Activated CD8-positive, alpha-beta T cell treated with anti-CD3 and anti-CD28 coated beads, Interleukin-2, amount 10 ng/mL, durations not matched to agents 7 days and 5 days (primary cell): ENCODE measurements at regions not wholly inside any gene's neighbourhood (a gene's known extent, or its start where the extent isn't known, plus 50 kb on each side); places are given as distances from the start of the nearest gene placed in this dataset.

Experiments used
- ATAC-seq: fragments of 150-1000 bp; cut with Tn5 transposase; one replicate; pipeline ENCODE4 v1.10.0; 2021; ENCODE audit warnings: moderate library complexity
- CTCF ChIA-PET: fragments of 350-600 bp; sonication (Branson Sonifier 250); formaldehyde crosslinking; loops from one replicate; lab custom pipeline; 2021; ENCODE audit warnings: antibody characterized with exemption; lab: Charles Lee
- POLR2A ChIA-PET: fragments of 350-600 bp; sonication (Branson Sonifier 250); formaldehyde crosslinking; loops from one replicate; lab custom pipeline; 2021; ENCODE audit warnings: antibody characterized with exemption; lab: Charles Lee
- DNase-seq: peaks from one replicate; pipeline ENCODE4 v3.0.0-alpha.2; 2020
- H3K27ac Mint-ChIP-seq: one replicate; pipeline ENCODE4 v1.8.0; 2021; ENCODE audit warnings: mild to moderate bottlenecking, mixed read lengths
- H3K27me3 Mint-ChIP-seq: one replicate; pipeline ENCODE4 v1.8.0; 2021; ENCODE audit warnings: low read depth, mixed read lengths
- H3K36me3 Mint-ChIP-seq: one replicate; pipeline ENCODE4 v1.8.0; 2021; ENCODE audit warnings: low read depth, mixed read lengths
- H3K4me1 Mint-ChIP-seq: one replicate; pipeline ENCODE4 v1.8.0; 2021; ENCODE audit warnings: low read depth, mixed read lengths
- H3K4me3 Mint-ChIP-seq: one replicate; pipeline ENCODE4 v1.8.0; 2021; ENCODE audit warnings: mild to moderate bottlenecking, mixed read lengths
- H3K9me3 Mint-ChIP-seq: one replicate; pipeline ENCODE4 v1.8.0; 2022; ENCODE audit warnings: mixed read lengths; ENCODE audit not compliant: insufficient read depth

DNA sequence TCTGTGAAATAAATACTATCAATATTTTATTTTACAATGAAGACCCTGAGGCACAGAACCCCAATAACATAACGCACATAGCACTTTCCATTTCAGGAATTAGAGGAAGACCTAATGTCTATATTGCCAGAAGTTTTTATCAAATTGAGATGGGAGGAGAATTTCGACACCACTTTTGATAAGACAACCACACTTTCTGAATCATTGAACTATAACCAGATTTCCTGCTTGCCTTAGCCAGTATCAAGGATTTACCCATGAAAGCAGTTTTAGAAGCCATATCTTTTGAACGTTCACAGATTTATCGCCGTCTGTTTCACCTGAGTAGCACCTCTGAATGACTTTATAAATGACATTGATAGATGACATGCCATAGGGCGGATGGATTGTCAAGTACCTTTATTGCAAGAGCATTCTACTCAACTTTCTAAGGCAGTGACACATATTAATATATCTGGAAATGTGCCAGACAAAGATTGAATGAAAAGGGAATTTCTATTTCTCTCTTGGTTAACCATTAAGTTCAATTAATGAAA, 768.4 kb downstream of the LTN1 start:
- Mint-ChIP-seq H3K36me3 (no peaks in the 10 kb centered on the region), H3K27me3 (no peaks in the 10 kb centered on the region), H3K9me3 (no peaks in the 10 kb centered on the region), H3K4me1 (no peaks in the 10 kb centered on the region), H3K4me3 (no peak overlapping the region), H3K27ac (no peak overlapping the region)
- ChIA-PET POLR2A (no interaction called here), CTCF (no interaction called here)
- DNase-seq (no peak), ATAC-seq (no peak)

DNA sequence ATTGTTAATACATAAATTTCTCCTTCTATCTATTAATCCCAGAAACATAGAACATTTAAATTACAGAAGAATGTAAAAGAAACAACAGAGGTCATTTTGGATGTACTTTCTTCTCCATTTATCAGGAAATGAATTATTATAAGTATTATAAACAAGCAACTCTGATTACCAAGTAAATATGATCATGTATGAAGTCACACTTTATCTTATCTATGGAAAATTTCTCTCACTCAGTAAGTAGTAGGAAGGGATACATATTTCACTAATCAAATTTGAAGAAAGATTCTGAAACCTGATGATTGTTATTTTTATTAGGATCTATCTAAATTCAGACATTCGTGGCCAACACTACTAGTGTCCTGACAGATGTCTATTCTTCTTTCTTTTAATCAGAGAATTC, 770.7 kb downstream of the LTN1 start:
- CTCF ChIA-PET = no interaction called here
- no peak overlapping the region for H3K27ac Mint-ChIP-seq
- no peaks in the 10 kb centered on the region for H3K9me3 Mint-ChIP-seq
- no peaks in the 10 kb centered on the region for H3K36me3 Mint-ChIP-seq
- POLR2A ChIA-PET = no interaction called here
- H3K4me1 Mint-ChIP-seq = no peaks in the 10 kb centered on the region
- no peak for ATAC-seq
- H3K27me3 Mint-ChIP-seq = no peaks in the 10 kb centered on the region
- DNase-seq = no peak
- H3K4me3 Mint-ChIP-seq = no peak overlapping the region

DNA sequence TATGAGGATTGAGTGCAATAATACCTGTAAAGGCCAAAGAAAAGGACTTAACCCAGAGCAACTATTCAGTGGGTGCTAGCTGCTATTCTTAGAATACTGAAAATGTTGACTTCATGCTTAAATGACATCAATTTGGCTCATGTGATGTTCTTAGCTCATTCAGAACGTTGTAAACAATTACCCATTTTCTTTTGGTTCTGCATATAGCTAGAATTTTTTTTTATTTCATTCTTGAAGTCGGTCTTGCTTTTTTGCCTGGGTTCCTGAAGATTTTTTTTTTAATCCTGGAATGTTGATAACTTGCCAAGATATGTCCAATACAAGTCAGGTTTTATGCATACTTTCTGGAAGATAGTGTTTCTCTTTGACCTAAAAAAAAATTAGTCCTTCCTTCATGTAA, 772.0 kb downstream of the LTN1 start:
- no peak for DNase-seq
- no peak for ATAC-seq
- Mint-ChIP-seq H3K36me3 (no peaks in the 10 kb centered on the region), H3K9me3 (no peaks in the 10 kb centered on the region), H3K27me3 (no peaks in the 10 kb centered on the region), H3K27ac (no peak overlapping the region), H3K4me1 (no peaks in the 10 kb centered on the region), H3K4me3 (no peak overlapping the region)
- ChIA-PET POLR2A (no interaction called here), CTCF (no interaction called here)

DNA sequence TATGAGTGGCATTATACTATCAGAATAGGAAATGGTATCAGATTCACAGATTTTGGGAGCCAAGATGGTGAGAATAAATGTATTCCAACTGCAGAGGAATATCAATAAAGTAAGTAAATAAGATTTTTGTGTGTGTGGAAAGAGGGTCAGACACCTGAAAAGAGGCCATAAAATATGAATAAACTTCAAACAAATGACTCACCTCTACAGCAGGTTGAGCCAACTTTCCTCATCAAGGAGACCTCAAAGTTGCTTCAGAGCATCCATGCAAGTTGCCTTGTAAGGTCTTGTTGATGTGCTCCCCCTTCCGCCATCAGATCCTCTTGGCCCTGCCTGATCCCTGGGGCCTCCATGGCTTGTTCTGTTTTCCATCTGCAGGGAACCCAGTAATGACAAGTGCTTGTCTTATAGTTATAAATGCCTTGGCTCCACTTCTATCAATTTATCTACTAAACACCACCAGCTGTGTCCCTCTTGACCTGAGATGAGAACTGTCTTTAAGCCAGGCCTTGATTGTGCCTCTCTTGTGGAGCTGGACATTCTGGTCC, 775.6 kb downstream of the LTN1 start:
- ATAC-seq = no peak
- Mint-ChIP-seq H3K27ac (no peak overlapping the region), H3K4me1 (no peaks in the 10 kb centered on the region), H3K27me3 (no peaks in the 10 kb centered on the region), H3K4me3 (no peak overlapping the region), H3K36me3 (no peaks in the 10 kb centered on the region), H3K9me3 (no peaks in the 10 kb centered on the region)
- ChIA-PET CTCF (no interaction called here), POLR2A (no interaction called here)
- no peak for DNase-seq

DNA sequence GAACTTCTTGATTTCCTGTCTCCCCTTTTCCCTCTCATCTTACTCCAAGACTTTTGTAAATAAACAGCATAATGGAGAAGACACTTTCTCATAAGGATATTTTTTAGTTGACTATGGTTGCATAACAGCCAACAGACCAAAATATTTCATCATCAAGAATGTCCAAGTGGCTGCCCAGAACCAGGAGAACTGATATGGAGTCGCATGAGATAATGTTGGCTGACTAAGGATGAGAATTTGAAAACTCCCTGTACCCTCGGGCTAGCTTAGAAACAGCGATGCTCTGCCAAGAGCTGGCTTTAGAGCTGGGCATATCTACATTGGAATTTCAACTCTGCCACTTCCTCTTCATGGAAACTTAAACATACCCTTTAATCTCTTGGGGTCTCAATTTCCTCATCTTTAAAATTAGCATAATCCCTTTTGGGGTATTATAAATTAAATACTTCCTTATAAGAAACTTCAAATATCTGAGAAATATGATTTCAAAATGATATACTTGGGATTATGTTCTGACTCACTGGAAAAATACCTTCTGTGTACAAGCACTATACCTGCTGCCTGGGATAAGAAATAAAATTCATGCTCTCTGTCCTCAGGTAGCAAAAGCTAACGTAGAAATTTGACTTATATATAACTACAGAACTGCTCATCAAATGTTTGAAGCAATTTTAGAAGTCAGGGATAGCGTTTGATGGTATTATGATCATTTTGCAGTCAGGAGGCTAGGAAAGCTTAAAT, 777.3 kb downstream of the LTN1 start:
- H3K36me3 Mint-ChIP-seq = no peaks in the 10 kb centered on the region
- CTCF ChIA-PET = no interaction called here
- no peak overlapping the region for H3K4me3 Mint-ChIP-seq
- DNase-seq (no peak), ATAC-seq (no peak)
- no peaks in the 10 kb centered on the region for H3K27me3 Mint-ChIP-seq
- H3K4me1 Mint-ChIP-seq = no peaks in the 10 kb centered on the region
- POLR2A ChIA-PET = no interaction called here
- H3K9me3 Mint-ChIP-seq = no peaks in the 10 kb centered on the region
- H3K27ac Mint-ChIP-seq = no peak overlapping the region

DNA sequence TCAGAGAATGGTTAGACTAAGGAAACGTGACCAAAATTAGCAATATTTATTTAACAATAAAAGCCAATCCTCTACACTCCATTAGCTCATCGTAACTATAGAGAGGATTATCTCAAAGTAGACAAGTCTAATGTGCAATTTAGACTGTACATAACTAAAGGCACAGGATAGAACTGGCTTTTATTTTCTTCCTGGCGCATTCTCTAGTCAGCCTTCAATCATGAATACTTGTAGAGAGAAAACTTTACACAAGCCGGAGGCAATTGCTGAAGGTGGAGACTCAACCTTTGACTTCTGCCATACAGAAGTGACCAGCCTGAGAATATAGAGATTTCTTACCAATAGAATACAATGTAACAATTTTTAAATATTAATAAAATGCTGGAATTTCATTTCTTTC, 777.9 kb downstream of the LTN1 start:
- ChIA-PET POLR2A (no interaction called here), CTCF (no interaction called here)
- Mint-ChIP-seq H3K27me3 (no peaks in the 10 kb centered on the region), H3K9me3 (no peaks in the 10 kb centered on the region), H3K4me3 (no peak overlapping the region), H3K27ac (no peak overlapping the region), H3K4me1 (no peaks in the 10 kb centered on the region), H3K36me3 (no peaks in the 10 kb centered on the region)
- no peak for DNase-seq
- ATAC-seq = no peak

DNA sequence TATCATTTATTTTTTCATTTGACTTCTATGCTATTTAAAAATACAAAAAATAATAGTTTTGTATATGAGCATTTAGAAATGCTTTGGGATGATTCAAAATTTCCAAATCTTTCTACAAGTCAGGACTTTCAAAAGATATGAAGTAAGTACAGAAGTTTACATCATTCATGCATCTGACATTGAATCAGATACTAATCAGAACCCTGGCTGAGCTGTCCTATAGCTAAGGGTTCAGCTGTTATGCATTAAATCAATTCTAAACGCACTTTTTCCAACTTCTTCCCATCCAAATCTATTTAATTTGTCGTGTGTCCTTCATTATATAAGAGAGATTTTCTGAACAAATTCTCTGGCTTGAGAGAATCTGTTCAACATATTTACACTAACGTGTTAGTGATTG, 779.4 kb downstream of the LTN1 start:
- CTCF ChIA-PET = interaction anchor here (0.7 kb wide), 1 partner anchor 391 kb away, joined by 3 read pairs; no protein-coding TSS in a partner anchor
- ATAC-seq (no peak), DNase-seq (no peak)
- Mint-ChIP-seq H3K9me3 (no peaks in the 10 kb centered on the region), H3K36me3 (no peaks in the 10 kb centered on the region), H3K4me1 (no peaks in the 10 kb centered on the region), H3K4me3 (no peak overlapping the region), H3K27ac (no peak overlapping the region), H3K27me3 (no peaks in the 10 kb centered on the region)
- POLR2A ChIA-PET = no interaction called here

DNA sequence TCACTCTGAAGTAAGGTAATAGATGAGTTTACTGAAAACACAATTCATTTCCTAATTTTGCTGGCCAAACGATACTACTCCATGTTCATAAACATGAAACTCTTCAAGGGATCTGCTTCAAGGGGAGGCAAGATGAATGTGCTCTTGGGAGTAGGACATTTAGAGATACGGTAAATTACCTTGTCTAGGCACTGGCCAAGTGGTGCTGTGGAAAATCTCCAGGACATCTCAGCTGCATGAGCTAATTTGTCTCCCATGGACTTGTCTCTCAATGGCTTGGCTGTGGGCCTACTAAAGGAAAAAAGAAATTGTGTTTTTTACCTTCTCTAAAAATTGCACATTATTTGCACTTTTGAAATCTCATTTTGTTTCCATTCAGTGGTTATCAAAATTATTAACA, 780.6 kb downstream of the LTN1 start:
- H3K36me3 Mint-ChIP-seq = no peaks in the 10 kb centered on the region
- DNase-seq (no peak), ATAC-seq (no peak)
- no peak overlapping the region for H3K27ac Mint-ChIP-seq
- H3K4me3 Mint-ChIP-seq = no peak overlapping the region
- H3K4me1 Mint-ChIP-seq = no peaks in the 10 kb centered on the region
- H3K27me3 Mint-ChIP-seq = no peaks in the 10 kb centered on the region
- ChIA-PET POLR2A (no interaction called here), CTCF (no interaction called here)
- H3K9me3 Mint-ChIP-seq = no peaks in the 10 kb centered on the region

DNA sequence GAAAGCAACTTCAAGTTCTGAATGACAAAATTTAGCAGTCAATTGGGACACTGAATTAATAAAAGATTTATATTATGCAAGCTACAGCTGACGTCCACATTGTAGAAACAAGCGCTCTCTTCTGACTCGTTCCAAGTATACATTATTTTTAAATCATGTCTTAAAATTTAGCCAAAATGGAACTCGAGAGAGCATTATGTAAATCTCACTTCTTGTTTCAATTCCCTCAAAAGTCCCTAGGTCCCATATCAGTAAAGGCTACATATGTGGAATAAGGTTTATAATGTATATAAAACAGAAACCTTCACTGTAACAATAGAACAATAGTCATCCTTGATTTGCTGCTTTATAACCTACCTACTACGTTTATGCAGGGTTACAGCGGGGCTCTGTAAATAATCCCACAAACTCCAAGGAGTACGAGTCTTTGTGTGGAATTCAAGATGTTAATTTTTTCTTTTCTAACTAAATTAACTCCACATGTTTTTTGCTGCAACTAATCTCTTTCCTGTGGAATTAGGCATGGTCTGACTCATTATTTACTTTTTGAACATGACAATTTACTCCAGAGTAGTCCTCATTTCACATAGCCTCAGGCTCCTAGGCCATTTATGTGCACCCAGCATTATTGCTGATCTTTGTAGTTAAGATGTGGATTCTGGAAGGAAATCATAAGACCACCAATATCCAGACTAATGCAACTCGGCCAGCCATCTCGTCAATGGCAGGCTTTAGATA, 785.1 kb downstream of the LTN1 start:
- no peak overlapping the region for H3K27ac Mint-ChIP-seq
- DNase-seq = no peak
- no peaks in the 10 kb centered on the region for H3K36me3 Mint-ChIP-seq
- CTCF ChIA-PET = no interaction called here
- no peak overlapping the region for H3K4me3 Mint-ChIP-seq
- no peaks in the 10 kb centered on the region for H3K27me3 Mint-ChIP-seq
- H3K9me3 Mint-ChIP-seq = no peaks in the 10 kb centered on the region
- POLR2A ChIA-PET = no interaction called here
- H3K4me1 Mint-ChIP-seq = no peaks in the 10 kb centered on the region
- no peak for ATAC-seq

DNA sequence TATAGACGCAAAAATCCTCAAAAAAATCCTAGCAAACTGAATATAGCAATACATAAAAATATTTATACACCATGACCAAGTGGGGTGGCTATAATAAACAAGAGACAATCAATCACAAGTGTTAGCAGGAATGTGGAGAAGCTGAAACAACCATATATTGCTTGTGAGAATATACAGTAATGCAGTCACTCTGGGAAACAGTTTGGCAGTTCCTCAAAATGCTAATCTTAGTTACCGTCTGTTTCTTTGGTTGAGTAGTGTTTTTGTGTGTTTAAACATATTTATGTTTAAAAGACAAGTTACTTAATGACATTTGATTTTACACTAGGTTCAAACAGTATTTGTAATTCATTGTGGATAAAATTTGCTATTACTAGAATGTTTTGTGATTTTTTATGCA, 792.0 kb downstream of the LTN1 start:
- no peaks in the 10 kb centered on the region for H3K4me1 Mint-ChIP-seq
- H3K27me3 Mint-ChIP-seq = no peaks in the 10 kb centered on the region
- POLR2A ChIA-PET = no interaction called here
- ATAC-seq (no peak), DNase-seq (no peak)
- no peaks in the 10 kb centered on the region for H3K36me3 Mint-ChIP-seq
- no peaks in the 10 kb centered on the region for H3K9me3 Mint-ChIP-seq
- no peak overlapping the region for H3K27ac Mint-ChIP-seq
- CTCF ChIA-PET = no interaction called here
- no peak overlapping the region for H3K4me3 Mint-ChIP-seq

DNA sequence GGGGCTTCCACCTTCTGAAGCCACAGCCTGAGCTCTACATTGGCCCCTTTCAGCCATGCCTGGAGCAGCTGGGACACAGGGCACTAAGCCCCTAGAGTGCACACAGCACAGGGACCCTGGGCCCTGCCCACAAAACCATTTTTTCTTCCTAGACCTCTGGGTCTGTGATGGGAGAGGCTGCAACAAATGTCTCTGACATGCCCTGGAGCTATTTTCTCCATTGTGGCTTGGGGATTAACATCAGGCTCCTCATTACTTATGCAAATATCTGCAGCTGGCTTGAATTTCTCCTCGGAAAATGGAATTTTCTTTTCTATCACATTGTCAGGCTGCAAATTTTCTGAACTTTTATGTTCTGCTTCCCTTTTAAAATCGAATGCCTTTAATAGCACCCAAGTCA, 795.7 kb downstream of the LTN1 start:
- CTCF ChIA-PET = no interaction called here
- POLR2A ChIA-PET = no interaction called here

DNA sequence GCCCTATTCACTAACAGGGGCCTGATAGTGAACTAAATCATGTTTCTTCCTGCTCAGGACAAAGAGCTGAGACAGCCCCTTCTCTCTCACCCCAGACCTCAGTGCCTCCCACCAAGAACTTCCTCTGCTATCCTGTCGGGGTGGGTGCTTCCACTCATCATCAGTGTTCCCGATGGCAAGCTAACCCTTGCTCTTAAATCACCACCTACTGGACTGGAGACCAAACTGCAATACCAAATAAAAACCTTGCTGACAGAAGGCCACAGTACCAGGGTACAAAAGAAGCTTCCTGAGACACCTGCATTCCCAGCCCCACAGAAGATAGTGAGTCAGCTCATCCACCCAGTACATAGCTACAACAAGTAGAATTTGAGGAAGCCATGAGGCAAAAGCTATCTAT, 799.5 kb downstream of the LTN1 start:
- POLR2A ChIA-PET = no interaction called here
- H3K4me3 Mint-ChIP-seq = no peak overlapping the region

More for the DNA sequence above, 795.7 kb downstream of the LTN1 start:
- Mint-ChIP-seq H3K9me3 (peaks cover 8% of the 10 kb centered on the region), H3K4me3 (no peak overlapping the region), H3K36me3 (no peaks in the 10 kb centered on the region), H3K27me3 (no peaks in the 10 kb centered on the region), H3K27ac (no peak overlapping the region), H3K4me1 (no peaks in the 10 kb centered on the region)
- ATAC-seq = no peak
- DNase-seq = no peak

More for the DNA sequence above, 799.5 kb downstream of the LTN1 start:
- no peaks in the 10 kb centered on the region for H3K36me3 Mint-ChIP-seq
- H3K27me3 Mint-ChIP-seq = no peaks in the 10 kb centered on the region
- H3K9me3 Mint-ChIP-seq = peaks cover 8% of the 10 kb centered on the region
- no peak overlapping the region for H3K27ac Mint-ChIP-seq
- H3K4me1 Mint-ChIP-seq = no peaks in the 10 kb centered on the region
- no peak for ATAC-seq
- no peak for DNase-seq
- CTCF ChIA-PET = interaction anchor here (1.2 kb wide), 1 partner anchor 552 kb away, joined by 3 read pairs; no protein-coding TSS in a partner anchor
